HCT116 (cell line): ENCODE measurements at regions not wholly inside any gene's neighbourhood (a gene's known extent, or its start where the extent isn't known, plus 50 kb on each side); places are given as distances from the start of the nearest gene placed in this dataset.

Source experiments
- ATAC-seq: fragments of 200-7000 bp; cut with Tn5 transposase; 2 replicates; pipeline ENCODE4 v1.9.1; 2020; ENCODE audit warnings: mild to moderate bottlenecking, moderate library complexity
- BruUV-seq: library from RNA; stranded (reverse); fragments of 400-500 nt; replicated peaks from 2 replicates; lab custom pipeline; 2021; lab: Mats Ljungman, UMichigan
- CTCF ChIA-PET: fragments of 300-600 bp; sonication (Branson Sonifier 250); formaldehyde crosslinking; loops from one replicate; lab custom pipeline; 2021; ENCODE audit warnings: antibody characterized with exemption; lab: Charles Lee
- POLR2A ChIA-PET: fragments of 300-600, 350-600 bp; sonication (Branson Sonifier 250); formaldehyde crosslinking; loops from one replicate; lab custom pipeline; 2021; ENCODE audit warnings: antibody characterized with exemption; lab: Charles Lee
- RAD21 ChIA-PET, 2 experiments: fragments of 300-600 bp; sonication (Branson Sonifier 250); formaldehyde crosslinking; loops; one replicate each; lab custom pipeline; 2023; ENCODE audit warnings: low total read pairs in 2 of 2; ENCODE audit not compliant: uncharacterized antibody in 2 of 2, unreplicated experiment in 2 of 2, low non-redundant PET in 1 of 2; lab: Charles Lee
- DNase-seq: peaks from one replicate; pipeline ENCODE4 v3.0.0-alpha.2; 2010; ENCODE audit warnings: low read depth, low spot score
- H2AFZ ChIP-seq: fragments of 200-600 bp; shearing (Covaris generic), sonication (generic); 2 replicates; pipeline ENCODE4 v1.6.1; 2017; ENCODE audit warnings: low read depth, mixed run types, mixed read lengths, antibody characterized with exemption, low read length; ENCODE audit not compliant: poor library complexity, severe bottlenecking
- H3K27ac ChIP-seq: 2 replicates; pipeline ENCODE4 v1.5.1; 2012; ENCODE audit warnings: low read depth, low read length
- H3K27me3 ChIP-seq: fragments of 200-600 bp; sonication (generic); 2 replicates; pipeline ENCODE4 v1.6.1; 2016; ENCODE audit warnings: mixed run types, low read length, mixed read lengths; ENCODE audit not compliant: insufficient read depth
- H3K36me3 ChIP-seq, 2 experiments: fragments of 200-500 bp in 1 of 2; fragments of 200-600 bp in 1 of 2; sonication (Bioruptor generic) in 1 of 2; sonication (generic) in 1 of 2; 2 replicates each; pipeline versions ENCODE4 v1.5.1 to v1.6.1; 2014 to 2016; ENCODE audit warnings: low read length in 2 of 2, inconsistent platforms in 1 of 2, mixed read lengths in 1 of 2, mixed run types in 1 of 2; ENCODE audit not compliant: insufficient read depth in 2 of 2, control insufficient read depth in 1 of 2
- H3K4me1 ChIP-seq, 2 experiments: fragments of 200-600 bp in 1 of 2; sonication (generic) in 1 of 2; 2 replicates each; pipeline versions ENCODE4 v1.5.1 to v1.6.1; 2012 to 2017; ENCODE audit warnings: low read length in 2 of 2, inconsistent platforms in 1 of 2, mild to moderate bottlenecking in 1 of 2, mixed read lengths in 1 of 2, mixed run types in 1 of 2, moderate library complexity in 1 of 2; ENCODE audit not compliant: insufficient read depth in 2 of 2, control insufficient read depth in 1 of 2
- H3K4me2 ChIP-seq: fragments of 200-600 bp; sonication (generic); 2 replicates; pipeline ENCODE4 v1.6.1; 2017; ENCODE audit warnings: mixed run types, low read length, mixed read lengths
- H3K4me3 ChIP-seq, 2 experiments: fragments of 200-600 bp in 1 of 2; sonication (generic) in 1 of 2; replicated peaks in 1 of 2; 2 replicates each; pipeline ENCODE4 v1.5.1; 2011 to 2016; ENCODE audit warnings: low read length in 2 of 2, control low read depth in 1 of 2, low read depth in 1 of 2, mild to moderate bottlenecking in 1 of 2, mixed read lengths in 1 of 2, mixed run types in 1 of 2
- H3K79me2 ChIP-seq: fragments of 200-600 bp; sonication (generic); 2 replicates; pipeline ENCODE4 v1.6.1; 2017; ENCODE audit warnings: mild to moderate bottlenecking, mixed run types, low read length, moderate library complexity, mixed read lengths; ENCODE audit not compliant: insufficient read depth
- H3K9ac ChIP-seq: fragments of 200-600 bp; sonication (generic); 2 replicates; pipeline ENCODE4 v1.6.1; 2016; ENCODE audit warnings: low read length, mixed read lengths
- H3K9me2 ChIP-seq: fragments of 200-600 bp; sonication (generic), shearing (Covaris generic); 2 replicates; pipeline ENCODE4 v1.6.1; 2017; ENCODE audit warnings: mixed run types, mild to moderate bottlenecking, moderate library complexity; ENCODE audit not compliant: insufficient read depth
- H3K9me3 ChIP-seq, 2 experiments: fragments of 200-500 bp in 1 of 2; fragments of 200-600 bp in 1 of 2; sonication (Bioruptor generic) in 1 of 2; sonication (generic) in 1 of 2; 2 replicates each; pipeline ENCODE4 v1.6.1; 2014 to 2017; ENCODE audit warnings: low read length in 2 of 2, mixed read lengths in 2 of 2, inconsistent platforms in 1 of 2, low read depth in 1 of 2, mild to moderate bottlenecking in 1 of 2, mixed run types in 1 of 2, moderate library complexity in 1 of 2; ENCODE audit not compliant: control insufficient read depth in 1 of 2, insufficient read depth in 1 of 2
- H4K20me1 ChIP-seq: fragments of 200-600 bp; sonication (generic), shearing (Covaris generic); 2 replicates; pipeline ENCODE4 v1.6.1; 2017; ENCODE audit warnings: mixed run types, mild to moderate bottlenecking, moderate library complexity; ENCODE audit not compliant: insufficient read depth
- ATF3 ChIP-seq: IDR thresholded peaks from 2 replicates; pipeline ENCODE4 v1.6.1; 2012
- CBX3 ChIP-seq: IDR thresholded peaks from 2 replicates; pipeline ENCODE4 v1.6.1; 2012; ENCODE audit warnings: low read depth
- CTCF ChIP-seq, 3 experiments: fragments of 200-600 bp in 1 of 3; sonication (generic) in 1 of 3; IDR thresholded peaks in 2 of 3; conservative IDR thresholded peaks in 1 of 3; 2 replicates each; pipeline ENCODE4 v1.5.1; 2012 to 2017; ENCODE audit warnings: low read depth in 2 of 3, low read length in 2 of 3, antibody characterized with exemption in 1 of 3, borderline replicate concordance in 1 of 3, control low read depth in 1 of 3, mild to moderate bottlenecking in 1 of 3, mixed read lengths in 1 of 3, mixed run types in 1 of 3, moderate library complexity in 1 of 3; ENCODE audit not compliant: insufficient read depth in 1 of 3
- EGR1 ChIP-seq: IDR thresholded peaks from 2 replicates; pipeline ENCODE4 v1.6.1; 2012; ENCODE audit warnings: low read depth
- ELF1 ChIP-seq: IDR thresholded peaks from 2 replicates; pipeline ENCODE4 v1.6.1; 2012; ENCODE audit warnings: low read depth, borderline replicate concordance
- EZH2phosphoT487 ChIP-seq: fragments of 200-600 bp; IDR thresholded peaks from 2 replicates; pipeline ENCODE4 v1.6.1; 2018; ENCODE audit warnings: antibody characterized with exemption, borderline replicate concordance
- MAX ChIP-seq: IDR thresholded peaks from 2 replicates; pipeline ENCODE4 v1.6.1; 2012
- POLR2AphosphoS5 ChIP-seq: IDR thresholded peaks from 2 replicates; pipeline ENCODE4 v1.6.1; 2011; ENCODE audit warnings: mild to moderate bottlenecking, low read depth, low read length, moderate library complexity
- RAD21 ChIP-seq: IDR thresholded peaks from 2 replicates; pipeline ENCODE4 v1.6.1; 2012; ENCODE audit warnings: low read depth, mild to moderate bottlenecking
- REST ChIP-seq: IDR thresholded peaks from 2 replicates; pipeline ENCODE4 v1.6.1; 2012; ENCODE audit warnings: low read depth
- SRF ChIP-seq: IDR thresholded peaks from 2 replicates; pipeline ENCODE4 v1.6.1; 2012; ENCODE audit warnings: low read depth
- YY1 ChIP-seq: IDR thresholded peaks from 2 replicates; pipeline ENCODE4 v1.6.1; 2011; ENCODE audit warnings: low read length, low read depth, moderate library complexity, mild to moderate bottlenecking; ENCODE audit not compliant: insufficient replicate concordance; ENCODE audit errors: extremely low read depth
- ZBTB33 ChIP-seq: IDR thresholded peaks from 2 replicates; pipeline ENCODE4 v1.6.1; 2011; ENCODE audit warnings: mild to moderate bottlenecking, low read length, moderate library complexity; ENCODE audit not compliant: insufficient replicate concordance; ENCODE audit errors: extremely low read depth
- ZFX ChIP-seq: fragments of 450-650 bp; IDR thresholded peaks from 2 replicates; pipeline ENCODE4 v1.6.1; 2017
- ZNF274 ChIP-seq: fragments of 200-500 bp; sonication (Bioruptor generic); IDR thresholded peaks from 2 replicates; pipeline ENCODE4 v1.6.1; 2014; ENCODE audit warnings: mild to moderate bottlenecking, low read depth, low read length, inconsistent platforms
- intact Hi-C: fragments of 100-400 bp; cut with micrococcal nuclease; formaldehyde crosslinking; loops from 2 replicates; pipeline ENCODE4 v1.10.0; 2022

- no TSS peak for BruUV-seq
- ATAC-seq: no peak
- intact Hi-C loops: no loop called here
Observed at GRCh38 chr3:81270603-81271379, 490.7 kb downstream of the GBE1 start.

More at GRCh38 chr3:81270603-81271379, 490.7 kb downstream of the GBE1 start:
- Histone ChIP-seq H3K9ac (no peak overlapping the region), H3K27ac (no peak overlapping the region), H3K27me3 (no peaks in the 10 kb centered on the region), H3K4me1 (no peaks in the 10 kb centered on the region), H3K9me2 (no peaks in the 10 kb centered on the region), H3K36me3 (no peaks in the 10 kb centered on the region), H3K4me2 (no peak overlapping the region), H2AFZ (no peak overlapping the region), H4K20me1 (no peaks in the 10 kb centered on the region), H3K79me2 (no peaks in the 10 kb centered on the region), H3K4me3 (no peak overlapping the region), H3K9me3 (peaks cover 0 to 3% of the 10 kb centered on the region in 2 experiments; a peak in 1 of 4 replicates)
- ChIA-PET RAD21 (no interaction called here), CTCF (no interaction called here), POLR2A (no interaction called here)
- DNase-seq: no peak
- TF ChIP-seq SRF: no peak
- no peak for TF ChIP-seq POLR2AphosphoS5
- TF ChIP-seq ZNF274: no peak
- TF ChIP-seq EZH2phosphoT487: no peak
- TF ChIP-seq ATF3: no peak
- TF ChIP-seq RAD21: no peak
- no peak for TF ChIP-seq ZFX
- no peak for TF ChIP-seq CBX3
- TF ChIP-seq EGR1: no peak
- TF ChIP-seq REST: no peak
- no peak for TF ChIP-seq YY1
- TF ChIP-seq MAX: no peak
- TF ChIP-seq CTCF (IDR thresholded peaks at IDR 0.05 in 2 of 3, conservative IDR thresholded peaks at IDR 0.05 in 1 of 3; ENCODE audit: borderline replicate concordance in 1 of 3, insufficient read depth in 1 of 3, low read depth in 2 of 3, low read length in 2 of 3): no peak
- TF ChIP-seq ELF1: no peak
- no peak for TF ChIP-seq ZBTB33
